ENCODE measurements at regions not wholly inside any gene's neighbourhood (a gene's known extent, or its start where the extent isn't known, plus 50 kb on each side); places are given as distances from the start of the nearest gene placed in this dataset.

DNA sequence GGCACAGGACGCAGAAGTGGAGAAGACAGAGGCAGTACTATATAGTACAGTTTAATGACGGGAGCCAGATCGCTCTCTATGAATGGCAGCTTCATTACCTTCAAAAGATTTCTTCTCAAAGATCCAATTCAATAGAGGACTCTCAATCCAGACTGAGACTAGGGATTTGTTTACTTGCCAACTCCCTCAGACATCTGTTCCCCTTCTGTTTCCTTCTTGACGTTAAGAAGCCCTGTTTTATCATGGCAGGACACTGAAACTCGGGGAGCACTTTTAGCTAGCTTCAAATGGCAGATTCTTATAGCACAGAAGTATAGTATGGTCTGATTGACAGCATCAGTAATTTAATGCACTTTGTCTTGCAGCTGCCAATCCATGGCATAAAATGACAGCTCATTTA is 747.3 kb upstream of the C9orf72 start:
- TF ChIP-seq POLR2A (IDR thresholded peaks at IDR 0.05; ENCODE audit: low read depth, low read length) = no peak
- no peak for TF ChIP-seq SMC3 (IDR thresholded peaks at IDR 0.05; ENCODE audit: low read depth, low read length)
- TF ChIP-seq MXI1 (IDR thresholded peaks at IDR 0.05; ENCODE audit: borderline replicate concordance, low read depth, low read length) = no peak
- no peak for TF ChIP-seq CEBPB (IDR thresholded peaks at IDR 0.05; ENCODE audit: low read depth, low read length)
- TF ChIP-seq, protein P1, sequence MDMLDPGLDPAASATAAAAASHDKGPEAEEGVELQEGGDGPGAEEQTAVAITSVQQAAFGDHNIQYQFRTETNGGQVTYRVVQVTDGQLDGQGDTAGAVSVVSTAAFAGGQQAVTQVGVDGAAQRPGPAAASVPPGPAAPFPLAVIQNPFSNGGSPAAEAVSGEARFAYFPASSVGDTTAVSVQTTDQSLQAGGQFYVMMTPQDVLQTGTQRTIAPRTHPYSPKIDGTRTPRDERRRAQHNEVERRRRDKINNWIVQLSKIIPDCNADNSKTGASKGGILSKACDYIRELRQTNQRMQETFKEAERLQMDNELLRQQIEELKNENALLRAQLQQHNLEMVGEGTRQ (IDR thresholded peaks at IDR 0.05; ENCODE audit: low read depth, low read length) = no peak
- no peak for TF ChIP-seq MAZ (IDR thresholded peaks at IDR 0.05; ENCODE audit: borderline replicate concordance, low read depth, low read length)
- TF ChIP-seq NFE2L2 (IDR thresholded peaks at IDR 0.05; ENCODE audit: low read depth, low read length) = no peak
- no peak for TF ChIP-seq MAFK (IDR thresholded peaks at IDR 0.05; ENCODE audit: low read depth, low read length)
- no peak for TF ChIP-seq BHLHE40 (IDR thresholded peaks at IDR 0.05; ENCODE audit: low read depth, low read length)
- TF ChIP-seq RCOR1 (IDR thresholded peaks at IDR 0.05; ENCODE audit: insufficient replicate concordance, low read length) = no peak
- TF ChIP-seq FOS (IDR thresholded peaks at IDR 0.05; ENCODE audit: low read depth, low read length) = no peak
- TF ChIP-seq, protein P2, sequence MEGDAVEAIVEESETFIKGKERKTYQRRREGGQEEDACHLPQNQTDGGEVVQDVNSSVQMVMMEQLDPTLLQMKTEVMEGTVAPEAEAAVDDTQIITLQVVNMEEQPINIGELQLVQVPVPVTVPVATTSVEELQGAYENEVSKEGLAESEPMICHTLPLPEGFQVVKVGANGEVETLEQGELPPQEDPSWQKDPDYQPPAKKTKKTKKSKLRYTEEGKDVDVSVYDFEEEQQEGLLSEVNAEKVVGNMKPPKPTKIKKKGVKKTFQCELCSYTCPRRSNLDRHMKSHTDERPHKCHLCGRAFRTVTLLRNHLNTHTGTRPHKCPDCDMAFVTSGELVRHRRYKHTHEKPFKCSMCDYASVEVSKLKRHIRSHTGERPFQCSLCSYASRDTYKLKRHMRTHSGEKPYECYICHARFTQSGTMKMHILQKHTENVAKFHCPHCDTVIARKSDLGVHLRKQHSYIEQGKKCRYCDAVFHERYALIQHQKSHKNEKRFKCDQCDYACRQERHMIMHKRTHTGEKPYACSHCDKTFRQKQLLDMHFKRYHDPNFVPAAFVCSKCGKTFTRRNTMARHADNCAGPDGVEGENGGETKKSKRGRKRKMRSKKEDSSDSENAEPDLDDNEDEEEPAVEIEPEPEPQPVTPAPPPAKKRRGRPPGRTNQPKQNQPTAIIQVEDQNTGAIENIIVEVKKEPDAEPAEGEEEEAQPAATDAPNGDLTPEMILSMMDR (conservative IDR thresholded peaks at IDR 0.05; ENCODE audit: low read depth, low read length) = no peak
- TF ChIP-seq RFX5 (IDR thresholded peaks at IDR 0.05; ENCODE audit: low read depth, low read length) = no peak
- H3K79me1 ChIP-seq (ENCODE audit: low read depth in 1 of 2, low read length in 2 of 2) = no peaks in the 10 kb centered on the region
- H3K27me3 ChIP-seq (ENCODE audit: control insufficient read depth, insufficient read depth, low read length) = no peaks in the 10 kb centered on the region
- dilution Hi-C loops (cut with HindIII; ENCODE audit: low sequenced_read_pairs, unreplicated experiment) (no loop called here), intact Hi-C loops (cut with micrococcal nuclease) (no loop called here), in situ Hi-C loops (cut with MboI; ENCODE audit: low sequenced_read_pairs) (no loop called here)
- no peak overlapping the region for H2BK15ac ChIP-seq (ENCODE audit: low read depth, low read length)
- H3K14ac ChIP-seq (replicated peaks; ENCODE audit: low read depth, low read length) = no peak overlapping the region
- no CpG with 5 or more reads among the region's 5 CpGs for WGBS, 2 experiments (ENCODE audit: extremely low coverage in 2 of 2, insufficient read length in 1 of 2)
- no peak overlapping the region for H3K9ac ChIP-seq (ENCODE audit: low read depth, low read length)
- H3K36me3 ChIP-seq (ENCODE audit: control insufficient read depth, insufficient read depth, low read length) = no peaks in the 10 kb centered on the region
- no peaks in the 10 kb centered on the region for H3K9me3 ChIP-seq (ENCODE audit: control insufficient read depth, insufficient read depth, low read length)
- CTCF ChIA-PET = no interaction called here
- H2BK5ac ChIP-seq (ENCODE audit: low read depth, low read length, poor library complexity, severe bottlenecking) = no peak overlapping the region
- H2AK9ac ChIP-seq (replicated peaks; ENCODE audit: low read depth, low read length, poor library complexity) = no peak overlapping the region
- H2AK5ac ChIP-seq (ENCODE audit: low read depth, low read length) = no peak overlapping the region
- no peak overlapping the region for H3K4ac ChIP-seq (ENCODE audit: low read depth, low read length)
- no peak overlapping the region for H2AFZ ChIP-seq (replicated peaks; ENCODE audit: low read length, poor library complexity)
- no peaks in the 10 kb centered on the region for H4K20me1 ChIP-seq (ENCODE audit: insufficient read depth, low read length)
- H3K27ac ChIP-seq (ENCODE audit: insufficient read depth, low read length) = no peak overlapping the region
- DNase-seq = no peak
- H3K4me1 ChIP-seq (ENCODE audit: control insufficient read depth, insufficient read depth, low read length) = no peaks in the 10 kb centered on the region
- no peak overlapping the region for H2BK120ac ChIP-seq (ENCODE audit: low read depth, low read length)
- no peak overlapping the region for H3K56ac ChIP-seq (ENCODE audit: extremely low read depth, insufficient read depth, low read length)
- H3K4me2 ChIP-seq (ENCODE audit: low read depth, low read length) = no peak overlapping the region
- no peak overlapping the region for H3K18ac ChIP-seq (ENCODE audit: low read depth, low read length)
- POLR2A ChIA-PET (ENCODE audit: unreplicated experiment) = no interaction called here
- H3K9me1 ChIP-seq (ENCODE audit: insufficient read depth, low read length) = no peaks in the 10 kb centered on the region
- H4K91ac ChIP-seq (ENCODE audit: insufficient read depth, low read depth, low read length) = no peak overlapping the region
- ATAC-seq (ENCODE audit: low read depth) = no peak
- H4K5ac ChIP-seq (ENCODE audit: low read depth, low read length) = no peak overlapping the region
- H4K8ac ChIP-seq (ENCODE audit: low read depth in 2 of 2, low read length in 2 of 2) = no peak overlapping the region
- H3K23ac ChIP-seq (ENCODE audit: low read depth, low read length) = no peak overlapping the region
- no TSS peak for BruUV-seq (replicated peaks)
- H3K4me3 ChIP-seq (ENCODE audit: insufficient read depth, low read depth, low read length) = no peak overlapping the region
- H2BK20ac ChIP-seq (ENCODE audit: low read depth, low read length) = no peak overlapping the region
